GM20000 (cell line): ENCODE measurements at regions not wholly inside any gene's neighbourhood (a gene's known extent, or its start where the extent isn't known, plus 50 kb on each side); places are given as distances from the start of the nearest gene placed in this dataset.

Experiments used
- DNase-seq: peaks from one replicate; pipeline ENCODE4 v3.0.0; 2012; ENCODE audit warnings: low spot score
- TF ChIP-seq, protein P1 (sequence below): IDR thresholded peaks from 2 replicates; pipeline ENCODE4 v1.5.1; 2012; ENCODE audit warnings: mild to moderate bottlenecking, control low read depth; ENCODE audit errors: extremely low read depth, missing control alignments

DNA sequence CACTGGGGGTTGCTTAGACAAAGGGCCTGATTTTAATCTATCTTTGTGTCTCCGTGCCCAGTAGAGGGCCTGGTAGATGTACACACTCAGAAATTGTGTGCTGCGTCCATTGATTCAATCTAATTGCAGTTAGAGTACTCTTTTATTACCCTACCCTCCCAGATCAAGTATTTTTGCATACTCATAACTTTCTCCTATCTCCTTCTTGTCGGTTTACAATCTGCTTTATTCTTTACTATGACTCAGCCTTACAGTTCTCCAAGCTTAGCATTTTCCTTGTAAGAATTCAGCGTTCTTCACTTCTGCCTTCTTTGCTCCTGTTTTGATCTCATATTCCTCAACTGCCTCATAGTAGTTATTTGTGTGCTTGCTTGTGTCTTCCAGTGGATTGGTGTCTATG lies 124.5 kb upstream of the ARRDC4 start:
- DNase-seq = no peak
- TF ChIP-seq, protein P1, sequence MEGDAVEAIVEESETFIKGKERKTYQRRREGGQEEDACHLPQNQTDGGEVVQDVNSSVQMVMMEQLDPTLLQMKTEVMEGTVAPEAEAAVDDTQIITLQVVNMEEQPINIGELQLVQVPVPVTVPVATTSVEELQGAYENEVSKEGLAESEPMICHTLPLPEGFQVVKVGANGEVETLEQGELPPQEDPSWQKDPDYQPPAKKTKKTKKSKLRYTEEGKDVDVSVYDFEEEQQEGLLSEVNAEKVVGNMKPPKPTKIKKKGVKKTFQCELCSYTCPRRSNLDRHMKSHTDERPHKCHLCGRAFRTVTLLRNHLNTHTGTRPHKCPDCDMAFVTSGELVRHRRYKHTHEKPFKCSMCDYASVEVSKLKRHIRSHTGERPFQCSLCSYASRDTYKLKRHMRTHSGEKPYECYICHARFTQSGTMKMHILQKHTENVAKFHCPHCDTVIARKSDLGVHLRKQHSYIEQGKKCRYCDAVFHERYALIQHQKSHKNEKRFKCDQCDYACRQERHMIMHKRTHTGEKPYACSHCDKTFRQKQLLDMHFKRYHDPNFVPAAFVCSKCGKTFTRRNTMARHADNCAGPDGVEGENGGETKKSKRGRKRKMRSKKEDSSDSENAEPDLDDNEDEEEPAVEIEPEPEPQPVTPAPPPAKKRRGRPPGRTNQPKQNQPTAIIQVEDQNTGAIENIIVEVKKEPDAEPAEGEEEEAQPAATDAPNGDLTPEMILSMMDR = no peak

DNA sequence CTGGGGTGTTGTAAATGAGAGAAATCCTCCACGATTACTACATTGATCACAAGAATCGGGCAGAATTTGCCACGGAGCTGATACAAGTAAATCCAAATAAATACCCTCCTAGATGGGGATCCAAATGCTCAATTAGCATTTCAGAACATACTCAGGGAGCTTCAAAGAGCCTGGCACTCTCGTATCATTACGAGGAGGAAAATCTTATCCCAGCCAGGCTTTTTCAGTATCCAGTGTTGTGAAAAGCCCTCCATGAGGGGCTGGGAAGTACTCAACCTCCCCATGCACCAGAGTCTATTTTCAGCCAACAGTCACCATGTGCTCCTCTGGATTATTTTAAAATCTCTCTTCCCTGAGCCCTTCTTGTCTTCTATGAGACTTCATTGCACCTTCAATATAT lies 122.6 kb upstream of the ARRDC4 start:
- TF ChIP-seq, protein P1 = no peak
- no peak for DNase-seq

DNA sequence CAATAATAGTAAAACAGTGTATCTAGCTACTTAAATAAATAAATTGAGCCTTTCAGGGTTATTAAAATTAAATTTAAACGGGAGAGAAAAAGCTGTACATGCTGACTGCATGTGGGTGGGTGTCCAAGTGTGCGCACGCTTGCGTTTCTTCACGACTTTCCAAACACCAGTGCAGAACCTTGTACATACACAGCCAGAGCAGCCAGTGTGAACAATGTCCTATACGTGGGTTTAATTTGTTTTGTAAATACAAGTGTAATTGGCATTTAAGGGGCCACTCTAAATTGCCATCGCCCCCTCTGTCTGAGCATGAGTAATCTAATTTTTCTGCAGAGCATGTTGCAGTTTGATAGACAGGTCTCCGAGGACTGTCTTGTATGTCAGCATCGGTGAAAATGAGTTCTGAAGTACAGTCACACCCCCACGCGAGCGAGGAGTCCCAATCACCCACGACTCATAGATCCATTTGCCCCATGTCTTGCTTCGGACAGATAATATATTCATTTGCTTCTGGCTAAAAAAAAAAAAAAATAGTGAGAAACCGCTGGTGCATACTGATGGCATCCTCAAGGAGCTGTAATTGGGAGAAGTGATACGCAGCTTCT lies 121.8 kb upstream of the ARRDC4 start:
- TF ChIP-seq, protein P1 = no peak
- DNase-seq = no peak

DNA sequence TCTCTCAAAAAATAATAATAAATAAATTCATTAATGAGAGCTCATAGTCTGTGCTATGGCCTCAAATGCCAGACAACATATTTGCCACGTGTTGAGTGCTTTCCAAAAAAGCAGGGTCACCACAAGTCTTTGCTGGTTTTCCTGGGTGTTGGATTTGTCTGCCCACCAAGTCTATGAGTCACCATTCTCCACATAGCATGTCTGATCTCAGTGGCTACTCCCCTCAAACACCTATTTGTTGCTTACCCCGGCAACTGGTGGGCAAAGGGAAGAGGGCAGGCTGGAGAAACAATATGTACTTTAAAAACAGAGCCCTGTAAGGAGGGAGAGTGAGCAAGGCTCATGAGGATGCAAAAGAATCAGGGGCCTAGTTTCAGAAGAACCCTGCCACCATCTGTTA lies 120.0 kb upstream of the ARRDC4 start:
- TF ChIP-seq, protein P1 = no peak
- no peak for DNase-seq

DNA sequence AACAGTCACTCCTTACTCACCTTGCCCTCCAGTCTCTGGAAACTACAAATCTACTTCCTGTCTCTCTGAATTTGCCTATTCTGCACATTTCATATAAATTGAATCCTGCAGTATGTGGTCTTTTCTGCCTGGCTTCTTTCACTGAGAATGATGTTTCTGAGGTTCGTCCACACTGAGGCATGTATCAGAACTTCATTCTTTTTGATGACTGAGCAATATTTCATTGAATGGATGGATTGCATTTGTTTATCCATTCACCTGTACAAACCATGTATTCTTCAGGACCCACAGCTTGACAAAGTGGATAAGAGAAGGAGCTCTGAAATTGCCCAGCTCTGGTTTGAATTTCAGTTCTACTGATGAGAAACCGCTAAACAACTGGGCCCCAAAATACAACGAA lies 118.9 kb upstream of the ARRDC4 start:
- DNase-seq = no peak
- TF ChIP-seq, protein P1 = no peak

DNA sequence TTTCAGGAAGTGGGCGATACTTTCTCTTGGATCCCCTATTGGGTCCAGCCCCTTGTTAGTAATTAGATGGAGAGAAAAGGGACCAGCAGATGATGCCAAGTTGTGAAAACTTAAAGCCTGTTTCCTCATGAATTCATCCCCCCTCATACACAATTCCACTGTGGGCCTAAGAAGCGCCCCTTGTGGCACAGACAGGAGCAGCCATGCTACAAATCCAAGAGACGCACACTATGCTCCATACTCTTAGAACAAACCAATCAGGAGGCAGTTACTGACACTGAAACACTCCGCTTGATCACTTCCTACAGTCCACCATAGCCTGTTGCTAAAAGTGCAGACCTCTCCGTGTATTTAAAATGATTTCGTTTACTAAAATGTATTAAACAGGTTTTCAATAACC lies 111.3 kb upstream of the ARRDC4 start:
- TF ChIP-seq, protein P1 = no peak
- DNase-seq = no peak

DNA sequence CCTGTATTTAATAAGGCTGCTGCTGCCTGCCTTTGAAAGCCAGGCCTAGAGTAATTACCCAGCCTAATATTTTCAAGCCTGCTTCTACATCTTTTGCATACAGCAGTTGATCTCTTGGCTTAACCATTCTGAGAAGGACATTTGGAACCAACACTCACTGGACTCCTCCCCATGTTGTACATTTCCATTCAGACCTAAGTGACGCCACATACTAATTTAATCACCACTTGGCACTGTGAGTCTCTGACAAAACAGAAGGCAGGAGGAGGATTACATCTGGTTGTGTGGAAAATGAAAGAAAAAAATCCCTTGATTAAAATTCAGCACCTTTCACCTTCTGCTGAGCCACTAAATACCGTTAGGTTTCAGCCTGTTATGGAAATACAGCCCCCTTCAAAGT lies 102.2 kb upstream of the ARRDC4 start:
- no peak for DNase-seq
- TF ChIP-seq, protein P1 = no peak
